AG04449 (cell line): ENCODE measurements at regions not wholly inside any gene's neighbourhood (a gene's known extent, or its start where the extent isn't known, plus 50 kb on each side); places are given as distances from the start of the nearest gene placed in this dataset.

Experiments used
- CTCF ChIA-PET: fragments of 350-600 bp; formaldehyde crosslinking; extraction: SDS; loops from one replicate; lab custom pipeline; 2021; ENCODE audit warnings: antibody characterized with exemption; lab: Yijun Ruan, JAX
- POLR2A ChIA-PET: fragments of 400-600, 350-600 bp; formaldehyde crosslinking; extraction: SDS; loops from one replicate; lab custom pipeline; 2020; ENCODE audit warnings: antibody characterized with exemption, inconsistent platforms; lab: Yijun Ruan, JAX
- DNase-seq: peaks from one replicate; pipeline ENCODE4 v3.0.0-alpha.2; 2010; ENCODE audit warnings: low read depth, low spot score
- H3K4me3 ChIP-seq: 2 replicates; pipeline ENCODE4 v1.5.1; 2011; ENCODE audit warnings: low read depth, mild to moderate bottlenecking, control low read depth, low read length
- CTCF ChIP-seq: IDR thresholded peaks from one replicate; pipeline ENCODE4 v1.5.1; 2011; ENCODE audit warnings: mild to moderate bottlenecking, moderate library complexity, low read length, control low read depth, inconsistent platforms; ENCODE audit not compliant: insufficient read depth; ENCODE audit errors: missing control alignments

GRCh38 chr16:48946686-48947370, 334.8 kb downstream of the CBLN1 start:
- no peak for DNase-seq
- ChIA-PET POLR2A (no interaction called here), CTCF (no interaction called here)
- TF ChIP-seq CTCF = no peak
- no peak overlapping the region for H3K4me3 ChIP-seq

- CTCF ChIA-PET = no interaction called here
- POLR2A ChIA-PET = interaction anchor here (0.7 kb wide), 1 partner anchor 26 kb away, joined by 3 read pairs; no protein-coding TSS in a partner anchor
- H3K4me3 ChIP-seq = no peak overlapping the region
- no peak for DNase-seq
- no peak for TF ChIP-seq CTCF
Observed at GRCh38 chr16:48942996-48943395, 333.0 kb upstream of the N4BP1 start.

- CTCF ChIA-PET = no interaction called here
- POLR2A ChIA-PET = no interaction called here
- no peak overlapping the region for H3K4me3 ChIP-seq
- DNase-seq = no peak
- TF ChIP-seq CTCF = no peak
Observed at GRCh38 chr16:48936811-48937210, 326.8 kb upstream of the N4BP1 start.

- CTCF ChIA-PET = no interaction called here
- no peak overlapping the region for H3K4me3 ChIP-seq
- POLR2A ChIA-PET = no interaction called here
- no peak for TF ChIP-seq CTCF
- no peak for DNase-seq
Observed at GRCh38 chr16:48932216-48932855, 322.4 kb upstream of the N4BP1 start.

GRCh38 chr16:48930951-48931553, 321.1 kb upstream of the N4BP1 start:
- CTCF ChIA-PET = no interaction called here

More at GRCh38 chr16:48930951-48931553, 321.1 kb upstream of the N4BP1 start:
- no peak for TF ChIP-seq CTCF
- POLR2A ChIA-PET = no interaction called here
- DNase-seq = no peak
- H3K4me3 ChIP-seq = no peak overlapping the region
